ENCODE measurements at regions not wholly inside any gene's neighbourhood (a gene's known extent, or its start where the extent isn't known, plus 50 kb on each side); places are given as distances from the start of the nearest gene placed in this dataset.

DNA sequence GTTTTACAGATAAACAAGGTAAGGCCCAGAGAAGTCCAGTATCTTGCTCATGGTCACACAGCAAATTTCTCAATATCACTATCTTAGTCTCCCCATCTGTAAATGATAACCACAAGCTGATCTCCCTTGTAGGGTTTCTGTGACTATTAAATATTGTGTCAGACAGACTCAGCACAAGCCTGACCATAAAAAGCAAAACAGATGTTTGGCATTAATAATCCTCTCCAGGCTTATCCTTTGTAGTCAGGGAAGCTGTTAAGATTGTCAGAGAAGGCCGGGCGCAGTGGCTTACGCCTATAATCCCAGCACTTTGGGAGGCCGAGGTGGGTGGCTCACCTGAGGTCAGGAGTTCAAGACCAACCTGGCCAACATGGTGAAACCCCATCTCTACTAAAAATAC is 173.2 kb upstream of the PRICKLE2 start:
- TF ChIP-seq, protein P1, sequence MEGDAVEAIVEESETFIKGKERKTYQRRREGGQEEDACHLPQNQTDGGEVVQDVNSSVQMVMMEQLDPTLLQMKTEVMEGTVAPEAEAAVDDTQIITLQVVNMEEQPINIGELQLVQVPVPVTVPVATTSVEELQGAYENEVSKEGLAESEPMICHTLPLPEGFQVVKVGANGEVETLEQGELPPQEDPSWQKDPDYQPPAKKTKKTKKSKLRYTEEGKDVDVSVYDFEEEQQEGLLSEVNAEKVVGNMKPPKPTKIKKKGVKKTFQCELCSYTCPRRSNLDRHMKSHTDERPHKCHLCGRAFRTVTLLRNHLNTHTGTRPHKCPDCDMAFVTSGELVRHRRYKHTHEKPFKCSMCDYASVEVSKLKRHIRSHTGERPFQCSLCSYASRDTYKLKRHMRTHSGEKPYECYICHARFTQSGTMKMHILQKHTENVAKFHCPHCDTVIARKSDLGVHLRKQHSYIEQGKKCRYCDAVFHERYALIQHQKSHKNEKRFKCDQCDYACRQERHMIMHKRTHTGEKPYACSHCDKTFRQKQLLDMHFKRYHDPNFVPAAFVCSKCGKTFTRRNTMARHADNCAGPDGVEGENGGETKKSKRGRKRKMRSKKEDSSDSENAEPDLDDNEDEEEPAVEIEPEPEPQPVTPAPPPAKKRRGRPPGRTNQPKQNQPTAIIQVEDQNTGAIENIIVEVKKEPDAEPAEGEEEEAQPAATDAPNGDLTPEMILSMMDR (IDR thresholded peaks at IDR 0.05 in 8 of 11, conservative IDR thresholded peaks at IDR 0.05 in 3 of 11) = no peak
- TF ChIP-seq POLR2A (IDR thresholded peaks at IDR 0.05) (no peak), POLR2AphosphoS5 (IDR thresholded peaks at IDR 0.05) (no peak)

All from spleen (tissue), 7 donors.